K562 (cell line): ENCODE measurements at regions not wholly inside any gene's neighbourhood (a gene's known extent, or its start where the extent isn't known, plus 50 kb on each side); places are given as distances from the start of the nearest gene placed in this dataset.

Source experiments
- ATAC-seq: fragments of 200-7000 bp; cut with Tn5 transposase; 3 replicates; pipeline ENCODE4 v1.9.1; 2020; ENCODE audit warnings: moderate library complexity
- BruUV-seq: library from RNA; stranded (reverse); fragments of 400-500 nt; replicated peaks from 2 replicates; lab custom pipeline; 2021; lab: Mats Ljungman, UMichigan
- CTCF ChIA-PET: fragments of 300-600 bp; formaldehyde crosslinking; extraction: SDS; loops from one replicate; lab custom pipeline; 2021; ENCODE audit warnings: low intra/inter-chr PET ratio; lab: Yijun Ruan, JAX
- POLR2A ChIA-PET: fragments of 300-600, 350-650 bp; sonication (Branson Sonifier 250); formaldehyde crosslinking; extraction: SDS; loops from one replicate; lab custom pipeline; 2021; ENCODE audit warnings: antibody characterized with exemption, inconsistent platforms; lab: Yijun Ruan, JAX
- DNase-seq, 4 experiments: peaks; one replicate each; pipeline versions ENCODE4 v3.0.0 to v3.0.0-alpha.2; 2011 to 2018; ENCODE audit warnings: low spot score in 3 of 4, mixed read lengths in 3 of 4; ENCODE audit errors: extremely low read depth in 1 of 4
- FAIRE-seq: peaks from 2 replicates; lab custom pipeline; 2011; peaks lifted over from hg19 to GRCh38; lab: Jason Lieb, UNC
- H2AFZ ChIP-seq: 2 replicates; pipeline ENCODE4 v1.6.0; 2011; ENCODE audit warnings: low read depth, low read length, control low read depth, inconsistent platforms
- H3K27ac ChIP-seq: fragments of 200-600 bp; 3 replicates; pipeline ENCODE4 v1.8.0; 2011; ENCODE audit warnings: low read depth, mild to moderate bottlenecking, control low read depth, inconsistent platforms, low read length, moderate library complexity, mixed read lengths; ENCODE audit errors: extremely low read depth
- H3K27me3 ChIP-seq, 2 experiments: fragments of 300-600 bp in 1 of 2; 2 replicates in 1 of 2; 3 replicates in 1 of 2; pipeline versions ENCODE4 v1.6.0 to v1.8.0; 2011; ENCODE audit warnings: inconsistent platforms in 2 of 2, low read length in 2 of 2, mild to moderate bottlenecking in 1 of 2, mixed read lengths in 1 of 2, moderate library complexity in 1 of 2; ENCODE audit not compliant: control insufficient read depth in 2 of 2, insufficient read depth in 2 of 2
- H3K36me3 ChIP-seq: fragments of 300-600 bp; 3 replicates; pipeline ENCODE4 v1.8.0; 2011; ENCODE audit warnings: mild to moderate bottlenecking, low read length, inconsistent platforms; ENCODE audit not compliant: control insufficient read depth, insufficient read depth
- H3K4me1 ChIP-seq, 2 experiments: fragments of 200-600 bp in 1 of 2; replicated peaks in 1 of 2; 2 replicates in 1 of 2; 3 replicates in 1 of 2; pipeline versions ENCODE4 v1.5.1 to v1.8.0; 2011; ENCODE audit warnings: inconsistent platforms in 2 of 2, low read length in 2 of 2, mild to moderate bottlenecking in 1 of 2, mixed read lengths in 1 of 2, moderate library complexity in 1 of 2; ENCODE audit not compliant: control insufficient read depth in 2 of 2, insufficient read depth in 2 of 2
- H3K4me2 ChIP-seq: 2 replicates; pipeline ENCODE4 v1.6.1; 2011; ENCODE audit warnings: low read length, control low read depth, inconsistent platforms, mixed read lengths; ENCODE audit not compliant: insufficient read depth
- H3K4me3 ChIP-seq: fragments of 200-600 bp; sonication (generic), shearing (Covaris generic); 2 replicates; pipeline ENCODE4 v1.5.1; 2016; ENCODE audit warnings: control low read depth, inconsistent platforms
- H3K79me2 ChIP-seq: fragments of 200-600 bp; 3 replicates; pipeline ENCODE4 v1.8.0; 2011; ENCODE audit warnings: low read length, inconsistent platforms; ENCODE audit not compliant: control insufficient read depth, insufficient read depth
- H3K9ac ChIP-seq, 2 experiments: 2 replicates each; pipeline versions ENCODE4 v1.6.0 to v1.6.1; 2011; ENCODE audit warnings: low read depth in 2 of 2, low read length in 2 of 2, control low read depth in 1 of 2, inconsistent platforms in 1 of 2, mild to moderate bottlenecking in 1 of 2, mixed read lengths in 1 of 2; ENCODE audit not compliant: insufficient read depth in 1 of 2
- H3K9me1 ChIP-seq: one replicate; pipeline ENCODE4 v1.6.0; 2011; ENCODE audit warnings: inconsistent platforms, mild to moderate bottlenecking, low read length, moderate library complexity; ENCODE audit not compliant: control insufficient read depth, insufficient read depth
- H3K9me3 ChIP-seq: replicated peaks from 2 replicates; pipeline ENCODE4 v1.5.1; 2011; ENCODE audit warnings: low read depth, low read length, inconsistent platforms; ENCODE audit not compliant: control insufficient read depth, insufficient read depth
- H4K20me1 ChIP-seq: replicated peaks from 2 replicates; pipeline ENCODE4 v1.6.1; 2011; ENCODE audit warnings: low read length, inconsistent platforms, mixed read lengths; ENCODE audit not compliant: control insufficient read depth, insufficient read depth
- ADNP ChIP-seq: fragments of 200-800 bp; sonication (Bioruptor generic); IDR thresholded peaks from 2 replicates; pipeline ENCODE4 v1.6.1; 2016; ENCODE audit warnings: missing genetic modification characterization, missing compliant biosample characterization
- BACH1 ChIP-seq: fragments of 200-800 bp; sonication (Bioruptor generic); IDR thresholded peaks from 2 replicates; pipeline ENCODE4 v1.6.1; 2016; ENCODE audit warnings: missing genetic modification characterization, missing compliant biosample characterization
- CHD2 ChIP-seq: IDR thresholded peaks from 2 replicates; pipeline ENCODE4 v1.6.1; 2011; ENCODE audit warnings: low read depth, low read length
- ETS1 ChIP-seq: conservative IDR thresholded peaks from 2 replicates; pipeline ENCODE4 v1.6.1; 2011; ENCODE audit warnings: low read depth, mild to moderate bottlenecking, low read length; ENCODE audit not compliant: control insufficient read depth
- FOXK1 ChIP-seq: sonication (generic); formaldehyde crosslinking; IDR thresholded peaks from 2 replicates; pipeline ENCODE4 v1.8.0; 2022; ENCODE audit warnings: missing genetic modification reagents, mild to moderate bottlenecking, borderline replicate concordance
- GATAD2A ChIP-seq: fragments of 450-650 bp; IDR thresholded peaks from 2 replicates; pipeline ENCODE4 v1.6.1; 2017
- IRF2 ChIP-seq: sonication (generic); formaldehyde crosslinking; IDR thresholded peaks from 2 replicates; pipeline ENCODE4 v1.8.1; 2022; ENCODE audit warnings: mild to moderate bottlenecking, missing genetic modification reagents
- NR3C1 ChIP-seq: sonication (generic); formaldehyde crosslinking; IDR thresholded peaks from 2 replicates; pipeline ENCODE4 v1.8.1; 2022; ENCODE audit warnings: missing genetic modification reagents
- PHF8 ChIP-seq: fragments of 200-600 bp; sonication (generic); IDR thresholded peaks from 2 replicates; pipeline ENCODE4 v1.6.1; 2012; ENCODE audit warnings: mixed run types, mild to moderate bottlenecking, inconsistent platforms, low read length, moderate library complexity, borderline replicate concordance
- RCOR1 ChIP-seq, 2 experiments: IDR thresholded peaks; 2 replicates each; pipeline ENCODE4 v1.6.1; 2012; ENCODE audit warnings: low read depth in 2 of 2, low read length in 2 of 2, borderline replicate concordance in 1 of 2, improper control_type of control experiment in 1 of 2
- SNAPC5 ChIP-seq: fragments of 250-450 bp; sonication (Bioruptor Pico); IDR thresholded peaks from 2 replicates; pipeline ENCODE4 v1.8.0; 2021; ENCODE audit warnings: moderate library complexity, mild to moderate bottlenecking, inconsistent platforms
- STAT5B ChIP-seq: fragments of 250-450 bp; sonication (Bioruptor Pico); IDR thresholded peaks from 2 replicates; pipeline ENCODE4 v1.8.0; 2021; ENCODE audit warnings: mild to moderate bottlenecking, inconsistent platforms
- TEAD4 ChIP-seq, 2 experiments: sonication (generic) in 1 of 2; formaldehyde crosslinking in 1 of 2; IDR thresholded peaks; 2 replicates each; pipeline versions ENCODE4 v1.6.1 to v1.8.0; 2012 to 2022; ENCODE audit warnings: borderline replicate concordance in 1 of 2, inconsistent platforms in 1 of 2, low read length in 1 of 2, mild to moderate bottlenecking in 1 of 2, missing genetic modification reagents in 1 of 2
- ZNF274 ChIP-seq: IDR thresholded peaks from 2 replicates; pipeline ENCODE4 v1.6.1; 2011; ENCODE audit warnings: low read depth, mild to moderate bottlenecking, low read length, moderate library complexity, borderline replicate concordance
- WGBS: fragments of 100-300 bp; shearing (Covaris generic); methylation state at CpG from one replicate; pipeline ENCODE4 v1.1.6; 2016; ENCODE audit warnings: low coverage, mixed read lengths; ENCODE audit not compliant: insufficient coverage; ENCODE audit errors: missing lambda C conversion rate; 5-methylcytosine and 5-hydroxymethylcytosine counted together
- in situ Hi-C: fragments of 300-500 bp; cut with MboI; formaldehyde crosslinking; loops from 4 replicates; pipeline ENCODE4 v1.15.0; 2018; ENCODE audit warnings: inconsistent platforms, mixed read lengths
- intact Hi-C: fragments of 100-400 bp; cut with micrococcal nuclease; formaldehyde crosslinking; loops from 2 replicates; pipeline ENCODE4 v1.14.2; 2022
- TF ChIP-seq, protein P1 (sequence below): fragments of 450-650 bp; IDR thresholded peaks from 2 replicates; pipeline ENCODE4 v1.6.1; 2016; ENCODE audit warnings: missing biosample characterization, missing genetic modification characterization
- TF ChIP-seq, protein P2 (sequence below): fragments of 450-650 bp; formaldehyde crosslinking; IDR thresholded peaks from 2 replicates; pipeline ENCODE4 v1.4.0; 2022; ENCODE audit warnings: mild to moderate bottlenecking, moderate library complexity

GRCh38 chr4:148984951-148985350, 542.7 kb upstream of the NR3C2 start:
- WGBS = 0% methylated on average over 2 of the region's 2 CpGs
- no TSS peak for BruUV-seq
- no peak for FAIRE-seq

GRCh38 chr4:148982200-148982599, 540.0 kb upstream of the NR3C2 start:
- intact Hi-C loops (no loop called here), in situ Hi-C loops (no loop called here)
- H4K20me1 ChIP-seq = no peaks in the 10 kb centered on the region
- no peaks in the 10 kb centered on the region for H3K9me3 ChIP-seq
- no peaks in the 10 kb centered on the region for H3K27me3 ChIP-seq
- FAIRE-seq (no peak), DNase-seq (no peak), ATAC-seq (no peak)
- H3K9me1 ChIP-seq = no peaks in the 10 kb centered on the region
- H2AFZ ChIP-seq = no peak overlapping the region
- ChIA-PET POLR2A (no interaction called here), CTCF (no interaction called here)
- no peaks in the 10 kb centered on the region for H3K36me3 ChIP-seq
- no TSS peak for BruUV-seq
- H3K4me3 ChIP-seq = no peak overlapping the region
- H3K4me1 ChIP-seq = no peaks in the 10 kb centered on the region
- H3K9ac ChIP-seq = no peak overlapping the region
- H3K27ac ChIP-seq = no peak overlapping the region
- WGBS = 2% methylated on average over 4 of the region's 4 CpGs
- H3K79me2 ChIP-seq = no peaks in the 10 kb centered on the region
- H3K4me2 ChIP-seq = no peak overlapping the region
- TF ChIP-seq ETS1 (no peak), FOXK1 (CRISPR knock-in tag) (no peak), ADNP (tag) (no peak), CHD2 (no peak), SNAPC5 (CRISPR knock-in tag) (no peak), PHF8 (no peak), TEAD4 (IDR thresholded peaks at IDR 0.05; ENCODE audit: low read length) (no peak), TEAD4 (CRISPR knock-in tag; IDR thresholded peaks at IDR 0.05; ENCODE audit: borderline replicate concordance) (no peak), NR3C1 (CRISPR knock-in tag) (no peak), RCOR1 (IDR thresholded peaks at IDR 0.05; ENCODE audit: borderline replicate concordance in 1 of 2, low read depth in 2 of 2, low read length in 2 of 2) (no peak), IRF2 (no peak)
- TF ChIP-seq, protein P1, sequence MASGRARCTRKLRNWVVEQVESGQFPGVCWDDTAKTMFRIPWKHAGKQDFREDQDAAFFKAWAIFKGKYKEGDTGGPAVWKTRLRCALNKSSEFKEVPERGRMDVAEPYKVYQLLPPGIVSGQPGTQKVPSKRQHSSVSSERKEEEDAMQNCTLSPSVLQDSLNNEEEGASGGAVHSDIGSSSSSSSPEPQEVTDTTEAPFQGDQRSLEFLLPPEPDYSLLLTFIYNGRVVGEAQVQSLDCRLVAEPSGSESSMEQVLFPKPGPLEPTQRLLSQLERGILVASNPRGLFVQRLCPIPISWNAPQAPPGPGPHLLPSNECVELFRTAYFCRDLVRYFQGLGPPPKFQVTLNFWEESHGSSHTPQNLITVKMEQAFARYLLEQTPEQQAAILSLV (tag) = no peak

More at GRCh38 chr4:148984951-148985350, 542.7 kb upstream of the NR3C2 start:
- Histone ChIP-seq H3K36me3 (no peaks in the 10 kb centered on the region), H3K9me3 (no peaks in the 10 kb centered on the region), H4K20me1 (no peaks in the 10 kb centered on the region), H2AFZ (no peak overlapping the region), H3K4me2 (no peak overlapping the region), H3K79me2 (no peaks in the 10 kb centered on the region), H3K9ac (no peak overlapping the region)
- ChIA-PET CTCF (no interaction called here), POLR2A (no interaction called here)
- in situ Hi-C loops = no loop called here
- DNase-seq = no peak
- no peak for TF ChIP-seq STAT5B (CRISPR knock-in tag)
- TF ChIP-seq, protein P2, sequence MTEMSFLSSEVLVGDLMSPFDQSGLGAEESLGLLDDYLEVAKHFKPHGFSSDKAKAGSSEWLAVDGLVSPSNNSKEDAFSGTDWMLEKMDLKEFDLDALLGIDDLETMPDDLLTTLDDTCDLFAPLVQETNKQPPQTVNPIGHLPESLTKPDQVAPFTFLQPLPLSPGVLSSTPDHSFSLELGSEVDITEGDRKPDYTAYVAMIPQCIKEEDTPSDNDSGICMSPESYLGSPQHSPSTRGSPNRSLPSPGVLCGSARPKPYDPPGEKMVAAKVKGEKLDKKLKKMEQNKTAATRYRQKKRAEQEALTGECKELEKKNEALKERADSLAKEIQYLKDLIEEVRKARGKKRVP (CRISPR knock-in tag) = no peak
- TF ChIP-seq ZNF274 = no peak
- no peak for TF ChIP-seq BACH1 (tag)
- no peak for TF ChIP-seq GATAD2A
- TF ChIP-seq, all 486 proteins: peak for 0
- ATAC-seq = no peak
- no peaks in the 10 kb centered on the region for H3K4me1 ChIP-seq
- no peaks in the 10 kb centered on the region for H3K27me3 ChIP-seq
- H3K9me1 ChIP-seq = no peaks in the 10 kb centered on the region
- no peak overlapping the region for H3K27ac ChIP-seq
- intact Hi-C loops = no loop called here
- H3K4me3 ChIP-seq = no peak overlapping the region
